ENCODE measurements at regions not wholly inside any gene's neighbourhood (a gene's known extent, or its start where the extent isn't known, plus 50 kb on each side); places are given as distances from the start of the nearest gene placed in this dataset.

DNA sequence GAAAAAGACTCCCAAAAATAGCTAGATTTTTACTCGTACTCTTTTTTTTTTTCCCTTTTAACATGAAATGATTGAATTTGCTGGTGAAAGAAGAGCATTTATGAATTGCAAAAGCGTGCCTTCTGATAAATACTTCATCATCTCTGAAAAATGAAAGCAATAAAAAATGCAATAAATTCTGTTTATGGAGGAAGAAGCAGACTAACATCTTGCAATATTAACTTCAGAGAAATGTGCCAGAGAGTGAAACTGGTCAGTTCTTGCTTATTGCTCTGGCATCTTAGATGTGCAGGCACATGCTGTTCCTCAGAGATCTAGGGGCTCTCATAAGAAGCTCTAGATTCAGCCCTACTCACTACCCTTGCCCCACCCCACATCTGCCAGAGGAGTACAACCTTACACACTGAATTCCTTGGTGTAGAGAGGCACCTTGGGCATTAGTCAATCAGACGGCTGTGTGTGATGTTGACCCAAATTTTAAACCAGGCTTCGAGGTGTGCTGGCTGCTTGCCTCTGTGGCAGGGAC lies 891.1 kb upstream of the GHITM start:
- no peak for DNase-seq

DNA sequence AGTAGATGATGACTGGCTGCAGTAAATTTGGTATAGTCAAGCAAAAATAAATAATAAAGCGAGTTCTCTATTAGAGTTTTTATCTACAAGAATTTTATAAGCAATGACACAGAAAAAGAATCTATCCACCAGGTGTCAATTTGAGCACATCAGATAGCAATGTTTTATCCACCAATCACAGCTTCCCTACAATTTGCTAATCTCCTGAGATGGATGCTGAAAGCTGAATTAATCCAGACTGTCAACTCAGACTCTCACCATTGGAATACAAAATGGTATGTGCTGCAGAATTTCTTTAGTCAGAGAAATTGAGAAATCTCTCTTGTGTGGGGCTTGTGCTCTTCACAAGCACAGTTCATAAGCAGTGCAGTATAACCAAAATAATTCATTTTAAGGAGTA lies 888.9 kb upstream of the GHITM start:
- no peak for DNase-seq

DNA sequence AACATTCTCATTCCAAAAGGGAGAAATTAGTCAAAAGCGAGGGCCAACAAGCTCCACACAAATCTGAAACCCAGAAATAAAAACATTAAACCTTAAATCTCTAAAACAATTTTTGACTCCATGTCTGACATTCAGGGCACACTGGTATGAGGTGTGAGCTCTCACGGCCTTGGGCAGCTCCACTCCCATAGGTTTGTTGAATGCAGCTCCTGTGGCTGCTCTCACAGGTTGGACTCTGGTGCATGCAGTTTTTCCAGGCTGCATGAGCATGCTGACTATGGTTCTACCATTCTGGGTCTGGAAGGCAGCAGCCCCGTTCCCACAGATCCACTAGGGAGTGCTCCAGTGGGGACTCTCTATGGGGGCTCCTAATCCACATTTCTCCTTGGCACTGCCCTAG lies 887.1 kb upstream of the GHITM start:
- no peak for DNase-seq

DNA sequence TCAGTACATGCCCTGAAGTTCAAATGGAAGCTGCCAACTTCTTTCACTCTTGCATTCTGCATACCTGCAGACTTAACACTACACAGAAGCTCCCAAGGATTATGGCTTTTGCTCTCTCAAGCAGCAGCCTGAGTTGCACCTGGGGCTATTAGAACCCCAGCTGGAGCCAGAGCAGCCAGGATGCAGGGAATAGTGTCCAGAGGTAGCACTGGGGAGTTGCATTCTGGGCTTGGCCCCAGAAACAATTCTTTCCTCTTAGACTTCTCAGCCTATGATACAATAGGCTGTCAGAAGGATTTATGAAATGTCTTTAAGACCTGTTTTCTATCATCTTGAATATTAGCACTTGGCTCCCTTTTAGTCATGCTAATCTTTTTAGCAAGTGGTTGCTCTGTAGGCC lies 886.7 kb upstream of the GHITM start:
- no peak for DNase-seq

DNA sequence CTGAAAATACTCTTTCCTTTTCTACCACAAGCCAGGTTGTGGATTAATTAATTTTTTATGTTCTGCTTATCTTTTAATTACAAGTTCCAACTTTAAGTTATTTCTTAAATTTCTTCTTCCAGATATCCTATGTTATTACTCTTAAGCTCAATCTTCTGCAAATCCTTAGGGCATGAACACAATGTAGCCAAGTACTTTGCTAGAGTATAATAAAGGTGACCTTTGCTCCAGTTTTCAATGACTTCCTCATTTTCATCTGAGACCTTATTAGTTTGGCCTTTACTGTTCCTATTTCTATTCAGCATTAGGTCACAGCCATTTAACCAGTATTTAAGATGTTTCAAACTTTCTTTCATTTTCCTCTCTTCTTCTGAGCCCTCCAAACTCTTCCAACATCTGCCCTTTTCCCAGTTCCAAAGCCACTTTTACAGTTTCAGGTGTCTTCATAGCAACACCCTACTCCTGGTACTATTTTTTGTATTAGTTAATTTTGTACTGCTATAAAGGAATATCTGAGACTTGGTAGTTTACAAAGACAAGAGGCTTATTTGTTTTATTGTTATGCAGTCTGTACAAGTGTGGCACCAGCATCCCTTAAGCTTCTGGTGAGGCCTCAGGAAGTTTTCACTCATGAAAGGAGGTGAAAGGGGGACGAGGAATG lies 886.2 kb upstream of the GHITM start:
- DNase-seq: no peak

DNA sequence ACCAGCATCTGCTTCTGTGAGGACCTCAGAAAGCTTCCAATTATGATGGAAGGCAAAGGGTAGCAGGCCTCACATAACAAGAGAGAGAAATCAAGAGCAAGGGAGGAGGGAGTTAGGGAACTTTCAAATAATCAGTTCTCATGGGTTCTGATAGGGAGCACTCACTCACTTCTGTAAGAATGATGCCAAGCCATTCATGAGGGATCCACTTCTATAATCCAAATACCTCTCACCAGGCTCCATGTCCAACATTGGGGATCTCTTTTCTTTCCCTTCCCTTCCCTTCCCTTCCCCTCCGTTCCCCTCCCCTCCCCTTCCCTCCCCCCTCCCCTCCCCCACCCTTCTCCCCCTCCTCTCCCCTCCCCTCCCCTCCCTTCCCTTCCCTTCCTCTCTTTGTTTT lies 884.6 kb upstream of the GHITM start:
- no peak for DNase-seq

DNA sequence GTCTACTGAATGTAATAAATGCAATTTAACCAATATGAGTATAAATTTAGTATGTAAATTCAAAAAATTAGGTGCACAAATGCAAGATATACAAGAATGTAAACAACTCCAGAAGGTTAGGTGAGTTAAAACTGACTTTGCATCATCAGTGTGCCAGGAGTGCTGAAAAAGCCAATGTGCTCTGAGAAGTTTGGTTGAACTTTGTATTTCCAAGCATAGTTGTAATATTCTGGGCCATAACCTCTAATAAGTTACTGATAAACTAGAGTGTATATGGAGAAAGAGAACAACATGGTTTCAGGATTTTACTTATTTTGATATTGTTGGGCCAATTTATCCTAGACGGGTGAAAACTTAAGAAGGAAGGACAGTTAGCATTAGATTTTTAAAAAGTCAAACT lies 876.9 kb upstream of the GHITM start:
- DNase-seq: no peak

DNA sequence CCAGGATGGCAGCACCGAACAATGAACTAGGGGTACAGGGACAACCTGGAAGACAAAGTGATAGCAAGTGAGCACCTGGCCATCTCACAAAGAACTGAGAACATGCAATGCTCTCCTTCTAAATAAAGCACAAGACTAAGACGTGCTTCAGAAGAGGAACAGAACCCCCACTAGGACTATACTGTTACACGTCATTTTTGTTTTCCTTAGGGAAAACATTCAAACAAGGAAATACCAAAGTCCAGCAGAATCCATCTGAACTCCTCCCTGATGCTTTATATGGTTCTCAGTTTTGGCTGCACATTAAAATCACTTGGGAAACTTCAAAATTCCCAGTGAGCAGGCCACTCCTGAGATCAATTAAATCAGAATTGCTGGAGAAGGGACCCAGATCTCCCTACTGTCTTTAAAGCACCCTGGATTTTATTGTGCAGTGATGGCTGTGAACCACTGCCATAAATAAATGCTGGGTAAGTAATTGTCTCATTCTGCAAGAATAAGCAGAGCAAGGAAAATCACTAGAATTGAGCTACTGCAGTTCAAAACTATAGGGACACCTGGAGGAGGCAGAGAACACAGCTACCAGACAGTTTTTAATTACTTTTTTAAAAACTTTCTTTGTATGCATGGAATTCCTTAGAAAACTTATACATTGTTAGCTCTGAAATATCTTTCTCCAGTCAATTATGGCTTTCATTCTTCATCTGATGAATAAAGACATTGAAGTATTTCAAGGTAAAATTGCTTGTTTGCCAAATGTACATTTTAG lies 866.5 kb upstream of the GHITM start:
- DNase-seq: no peak

DNA sequence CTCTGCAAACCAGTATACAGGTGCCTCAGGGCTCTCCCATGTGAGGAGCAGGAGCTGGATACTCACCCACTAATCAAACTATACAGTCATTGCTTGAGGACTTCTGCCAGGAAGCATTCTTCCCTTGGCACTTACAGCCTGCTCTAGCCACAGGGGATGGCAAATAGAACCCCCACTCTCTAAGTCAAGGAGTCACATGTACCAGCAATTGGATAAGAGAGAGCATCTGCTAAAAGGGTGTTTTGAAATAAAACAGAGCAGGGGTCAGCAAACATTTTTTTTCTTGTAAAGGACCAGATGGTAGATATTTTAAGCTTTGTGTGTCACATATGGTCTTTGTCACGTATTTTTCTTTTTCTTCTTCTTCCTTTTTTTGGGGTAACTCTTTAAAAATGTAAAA lies 865.2 kb upstream of the GHITM start:
- peak in 1 of 56 donors; percentile 0 for DNase-seq

DNA sequence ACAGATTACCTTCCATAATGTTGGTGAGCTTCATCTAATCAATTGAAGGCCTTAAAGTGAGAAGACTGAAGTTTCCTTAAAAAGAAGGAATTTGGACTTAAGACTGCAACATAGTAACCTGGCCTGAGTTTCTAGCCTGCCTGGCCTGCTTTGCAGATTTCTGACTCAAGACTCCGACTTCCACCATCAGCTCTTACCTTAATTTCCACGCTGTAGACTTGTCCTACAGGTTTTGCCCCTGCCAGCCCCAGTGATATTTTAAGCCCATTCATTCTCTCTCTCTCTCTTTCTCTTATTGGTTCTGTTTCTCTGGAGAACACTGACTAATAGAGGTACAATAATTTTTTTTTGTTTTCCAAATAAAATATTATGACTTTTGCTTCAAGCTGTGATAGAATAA lies 862.3 kb upstream of the GHITM start:
- DNase-seq: no peak

DNA sequence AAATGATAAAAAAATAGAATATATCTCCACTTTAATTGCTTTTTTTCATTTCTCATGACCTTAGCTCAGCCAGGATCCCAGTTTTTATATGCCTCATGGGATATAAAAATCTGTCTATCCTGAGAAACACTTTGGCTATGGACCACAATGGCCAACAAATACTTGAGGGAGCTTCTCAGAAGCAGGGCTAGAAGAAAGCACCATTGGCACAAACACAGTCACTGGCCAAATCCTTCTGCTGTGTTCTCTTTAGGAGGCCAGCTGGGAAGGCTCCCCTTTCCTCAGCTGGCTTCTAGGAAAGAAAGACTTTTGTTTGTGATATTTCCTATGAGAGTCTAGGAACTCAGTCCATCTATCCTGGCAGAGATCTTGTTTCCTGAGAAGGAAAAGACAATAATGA lies 856.2 kb upstream of the GHITM start:
- DNase-seq: no peak

DNA sequence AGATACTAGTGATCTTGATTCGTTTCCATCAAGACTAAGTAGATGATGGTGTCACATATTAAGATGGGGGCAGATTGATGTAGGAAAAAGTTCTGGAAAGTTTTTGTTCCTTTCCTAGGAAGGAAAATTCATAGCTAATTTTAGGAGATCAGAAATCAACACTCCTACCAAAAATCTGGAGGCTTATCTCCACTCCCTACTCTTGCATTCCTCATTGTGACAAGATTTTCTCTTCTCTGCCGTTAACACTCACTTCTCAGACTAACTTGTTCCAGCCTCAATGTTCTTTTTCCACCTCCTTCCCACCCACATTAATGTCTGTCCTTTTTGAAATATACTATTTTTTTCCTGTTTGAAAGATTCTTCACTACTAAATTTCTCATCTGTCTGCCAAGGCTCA lies 851.9 kb upstream of the GHITM start:
- no peak for DNase-seq

DNA sequence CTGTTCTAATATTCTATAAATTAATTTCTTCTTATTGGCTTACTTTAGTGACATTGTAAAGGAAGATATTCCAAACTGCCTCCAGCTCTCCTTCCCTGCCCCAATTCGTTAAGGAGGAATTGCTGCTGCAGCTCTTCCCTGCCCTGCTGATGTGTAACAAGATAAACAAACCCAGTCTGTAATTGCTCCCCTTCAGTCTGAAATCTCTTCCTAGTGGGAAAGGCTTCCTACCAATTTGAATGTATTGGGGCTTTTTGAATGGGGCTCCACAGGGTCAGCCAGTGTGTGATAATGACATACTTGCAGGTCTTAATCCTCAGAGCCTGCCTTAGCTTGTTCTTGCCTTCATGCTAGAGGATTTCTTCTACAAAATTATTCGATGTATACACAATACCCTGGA lies 849.9 kb upstream of the GHITM start:
- DNase-seq: no peak

DNA sequence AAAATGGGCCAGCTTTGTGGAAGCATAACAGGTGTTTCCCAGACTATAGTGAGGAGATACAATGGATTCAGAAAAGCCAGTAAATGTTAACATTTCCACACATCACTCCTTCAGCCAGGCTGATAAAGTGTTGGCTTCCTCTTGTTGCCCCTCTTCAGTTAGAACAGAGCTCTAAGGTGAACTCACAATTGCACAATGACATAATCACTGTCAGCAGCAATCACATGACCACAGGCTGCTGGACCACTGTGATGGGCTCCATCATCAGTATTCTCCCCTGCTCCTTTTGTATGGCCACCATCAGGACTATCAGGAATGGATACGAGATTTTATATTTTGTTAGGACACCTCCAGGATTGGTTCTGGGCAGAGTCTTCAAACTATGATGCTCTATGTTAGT lies 849.4 kb upstream of the GHITM start:
- no peak for DNase-seq

DNA sequence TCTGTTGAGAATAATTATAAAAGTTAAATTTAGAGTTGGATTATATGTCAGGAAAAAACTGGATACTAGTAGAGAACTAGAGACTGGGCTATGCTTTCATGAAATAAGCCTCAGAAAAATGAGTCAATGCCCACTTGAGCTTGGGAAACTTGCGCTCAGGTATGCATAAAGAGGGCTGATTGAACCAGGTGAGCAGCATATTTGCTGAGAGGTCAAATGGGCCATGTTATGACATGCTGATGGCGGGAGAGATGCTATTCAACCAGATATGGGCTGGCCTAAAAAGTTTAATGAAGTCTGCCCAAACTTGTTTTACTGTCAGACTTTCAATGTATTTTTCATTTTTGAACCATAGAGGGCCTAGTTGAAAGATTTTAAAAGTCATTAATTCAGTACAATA lies 837.6 kb upstream of the GHITM start:
- no peak for DNase-seq

DNA sequence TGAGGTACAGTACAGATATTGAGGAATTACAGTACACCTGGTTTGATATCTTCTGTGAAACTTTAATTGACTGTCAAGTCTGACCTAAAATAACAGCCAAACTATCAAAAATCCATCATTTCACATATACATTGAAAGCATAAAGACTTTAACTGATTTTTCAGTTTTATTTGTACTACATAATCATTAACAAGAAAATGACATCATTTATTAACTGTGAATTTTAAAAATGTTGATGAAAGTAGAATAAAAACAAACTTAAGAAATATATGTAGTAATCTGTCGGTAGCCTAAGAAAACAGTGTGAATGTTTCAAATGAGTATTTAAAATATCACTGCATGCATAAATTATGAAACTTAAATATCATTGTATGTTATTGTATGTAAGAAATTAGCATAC lies 836.7 kb upstream of the GHITM start:
- DNase-seq: no peak

DNA sequence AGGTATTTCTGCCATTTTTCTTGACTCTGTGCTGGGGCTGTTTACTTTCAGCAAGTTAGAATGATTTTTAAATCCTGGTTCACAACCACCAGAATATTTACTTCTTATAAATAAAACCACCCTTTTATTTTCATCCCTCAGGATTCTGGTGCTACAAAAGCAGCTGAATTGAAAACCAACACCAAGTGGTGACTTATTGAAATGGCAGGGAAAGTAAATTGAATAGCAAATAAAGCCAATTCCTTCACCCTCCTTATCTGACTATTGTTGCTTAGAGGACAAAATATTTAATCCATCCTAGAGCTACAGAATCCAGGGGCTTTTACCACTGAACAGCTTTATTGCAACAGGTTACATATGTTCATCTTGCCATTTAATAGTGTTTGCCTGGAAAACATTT lies 828.6 kb upstream of the GHITM start:
- DNase-seq: no peak

DNA sequence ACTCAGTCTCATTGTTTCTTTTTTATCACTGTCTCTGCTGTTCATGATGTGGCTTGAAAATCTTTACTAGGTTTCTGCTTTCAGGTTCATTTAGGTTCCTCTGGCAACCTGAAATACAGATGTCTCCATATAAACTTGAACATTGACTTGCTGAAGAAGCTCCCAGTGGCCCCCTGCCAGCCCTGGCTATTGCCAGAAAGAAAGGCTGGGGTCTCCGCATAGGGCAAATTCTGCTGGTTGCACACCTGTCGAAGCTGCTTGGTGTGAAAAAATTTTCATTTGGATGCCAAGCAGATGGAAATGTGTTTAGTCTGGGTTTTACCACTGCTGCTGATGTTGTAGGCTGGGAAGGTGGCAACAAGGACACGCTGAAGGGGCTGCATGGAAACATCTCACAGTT lies 826.7 kb upstream of the GHITM start:
- no peak for DNase-seq

DNA sequence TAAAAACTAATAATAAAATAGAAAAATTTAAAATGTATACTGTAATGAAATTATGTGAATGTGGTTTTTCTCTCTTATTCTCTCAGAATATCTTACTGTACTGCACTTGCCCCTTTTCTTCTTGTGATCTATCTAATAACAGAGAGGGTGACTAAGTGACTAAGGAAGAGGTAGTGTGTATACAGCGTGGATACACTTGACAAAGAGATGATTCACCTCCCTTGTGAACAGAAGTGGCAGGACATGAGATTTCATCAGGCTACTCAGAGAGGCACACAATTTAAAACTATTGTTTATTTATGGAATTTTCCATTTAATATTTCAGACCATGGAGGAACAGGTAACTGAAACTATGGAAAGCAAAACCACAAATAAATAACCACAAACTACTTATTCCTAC lies 806.6 kb upstream of the GHITM start:
- DNase-seq: no peak

DNA sequence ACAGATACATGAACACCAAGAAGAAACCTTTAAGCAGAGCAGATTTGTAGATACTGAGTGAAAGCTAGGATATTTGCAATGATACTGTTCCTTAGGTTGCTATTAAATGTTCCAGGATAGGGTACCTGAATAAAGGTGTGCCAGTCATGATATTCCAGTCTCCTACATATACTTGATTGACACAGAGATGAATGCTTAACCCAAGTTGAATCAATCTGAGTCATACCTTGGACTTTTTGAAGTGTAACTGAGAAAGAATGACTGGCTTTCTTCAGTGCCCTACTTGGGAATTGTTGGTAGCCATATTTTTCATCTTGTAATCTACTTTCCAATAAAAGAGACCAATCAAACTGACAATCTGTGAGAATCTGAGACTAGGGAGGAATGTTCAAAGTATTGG lies 805.7 kb upstream of the GHITM start:
- DNase-seq: no peak

DNA sequence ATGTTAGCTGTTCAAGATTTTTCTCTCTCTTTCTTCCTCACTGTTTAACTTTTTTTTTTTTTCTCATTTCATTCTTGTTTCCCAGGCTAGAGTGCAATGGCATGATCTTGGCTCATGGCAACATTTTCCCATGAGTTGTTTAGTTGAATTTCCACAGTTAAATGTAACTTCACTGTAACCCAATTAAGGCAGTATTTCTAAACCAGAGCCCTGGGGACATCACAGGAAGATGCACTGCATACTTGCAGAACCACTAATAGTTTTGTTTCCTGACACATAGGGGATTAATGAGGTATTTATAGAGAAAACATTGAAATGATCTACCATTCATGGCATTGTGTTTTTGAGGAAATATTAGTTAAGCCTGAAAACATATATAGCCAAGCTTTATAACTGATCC lies 795.6 kb upstream of the GHITM start:
- DNase-seq: no peak

DNA sequence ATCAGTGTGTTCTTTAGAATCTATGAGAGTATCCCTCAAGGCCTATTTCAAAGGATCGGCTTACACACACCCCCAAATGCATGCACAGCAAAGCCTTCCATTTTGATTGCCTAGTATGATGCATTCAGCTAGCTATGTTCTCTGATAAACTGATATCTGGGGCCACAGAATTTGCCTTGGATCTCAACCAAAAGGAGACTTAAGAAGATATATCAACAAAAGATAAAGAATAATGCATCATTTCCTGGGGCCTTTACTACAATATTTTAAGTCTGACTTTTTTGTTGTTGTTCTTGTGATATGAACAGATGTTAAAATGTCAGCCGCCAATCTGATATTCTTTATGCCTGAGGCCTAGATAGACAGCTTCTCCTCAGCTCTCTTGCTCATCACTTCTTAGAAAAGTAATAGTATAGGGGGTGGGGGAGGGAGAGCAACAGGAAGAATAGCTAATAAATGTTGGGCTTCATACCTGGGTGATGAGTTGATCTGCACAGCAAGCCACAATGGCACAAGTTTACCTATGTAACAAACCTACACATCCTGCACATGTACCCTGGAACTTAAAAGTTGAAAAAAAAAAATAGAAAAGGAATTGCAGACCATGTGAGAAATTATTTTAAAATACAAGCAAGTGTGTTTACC lies 792.9 kb upstream of the GHITM start:
- DNase-seq: no peak

DNA sequence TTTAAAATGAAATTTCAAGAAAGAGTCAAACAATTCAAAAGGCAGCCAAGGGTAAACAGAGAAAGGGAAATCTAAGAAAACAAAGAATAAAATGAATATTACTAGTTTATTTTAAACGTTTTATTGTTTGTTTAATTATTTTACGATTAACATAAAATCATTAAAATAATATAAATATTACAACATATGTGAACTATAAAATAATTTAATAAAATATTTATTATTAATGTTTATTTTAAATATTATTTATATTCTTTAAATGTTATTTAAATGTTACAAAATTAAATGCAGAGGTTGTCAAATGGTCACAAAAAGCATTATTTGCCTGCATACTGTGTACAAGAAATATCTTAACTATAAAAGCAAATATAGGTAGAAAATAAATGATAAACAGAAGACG lies 786.7 kb upstream of the GHITM start:
- DNase-seq: no peak
